Sigmoid colon (tissue), 4 donors: ENCODE measurements at regions not wholly inside any gene's neighbourhood (a gene's known extent, or its start where the extent isn't known, plus 50 kb on each side); places are given as distances from the start of the nearest gene placed in this dataset.

Experiments
- POLR2A ChIP-seq, 2 donors: fragments of 450-650 bp; IDR thresholded peaks; one replicate each; pipeline ENCODE4 v1.6.1; 2016; ENCODE audit warnings: antibody characterized with exemption in 2 of 2, mild to moderate bottlenecking in 2 of 2, moderate library complexity in 2 of 2
- POLR2AphosphoS5 ChIP-seq, 4 donors: sonication (generic); formaldehyde crosslinking; IDR thresholded peaks; one replicate each; pipeline ENCODE4 v1.6.1; 2017; ENCODE audit warnings: antibody characterized with exemption in 4 of 4

GRCh38 chr4:130203571-130203970 lies 1107.6 kb downstream of the C4orf33 start:
- TF ChIP-seq POLR2A (IDR thresholded peaks at IDR 0.05) (no peak), POLR2AphosphoS5 (IDR thresholded peaks at IDR 0.05) (no peak)
